ENCODE measurements at regions not wholly inside any gene's neighbourhood (a gene's known extent, or its start where the extent isn't known, plus 50 kb on each side); places are given as distances from the start of the nearest gene placed in this dataset.

DNA sequence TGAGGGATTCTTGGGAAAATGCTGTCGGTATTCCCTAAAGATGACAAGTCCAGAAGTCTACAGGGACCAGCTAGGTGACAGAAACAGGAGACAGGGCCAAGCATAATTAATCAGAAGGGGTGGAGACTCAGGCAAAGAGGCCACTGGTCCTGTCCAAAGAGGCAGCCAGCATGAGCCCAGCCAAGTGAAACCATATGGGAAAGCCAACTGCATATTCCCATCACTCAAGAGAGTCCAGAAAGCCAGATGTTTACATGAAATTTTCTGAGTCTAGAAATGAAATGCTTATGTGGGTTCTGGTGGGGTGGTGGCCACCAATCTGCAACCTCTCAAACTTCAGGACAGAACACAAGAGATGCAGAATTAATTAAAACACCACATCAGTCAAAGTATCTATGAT, 74.3 kb downstream of the ANKRD60 start:
- TF ChIP-seq, protein P1, sequence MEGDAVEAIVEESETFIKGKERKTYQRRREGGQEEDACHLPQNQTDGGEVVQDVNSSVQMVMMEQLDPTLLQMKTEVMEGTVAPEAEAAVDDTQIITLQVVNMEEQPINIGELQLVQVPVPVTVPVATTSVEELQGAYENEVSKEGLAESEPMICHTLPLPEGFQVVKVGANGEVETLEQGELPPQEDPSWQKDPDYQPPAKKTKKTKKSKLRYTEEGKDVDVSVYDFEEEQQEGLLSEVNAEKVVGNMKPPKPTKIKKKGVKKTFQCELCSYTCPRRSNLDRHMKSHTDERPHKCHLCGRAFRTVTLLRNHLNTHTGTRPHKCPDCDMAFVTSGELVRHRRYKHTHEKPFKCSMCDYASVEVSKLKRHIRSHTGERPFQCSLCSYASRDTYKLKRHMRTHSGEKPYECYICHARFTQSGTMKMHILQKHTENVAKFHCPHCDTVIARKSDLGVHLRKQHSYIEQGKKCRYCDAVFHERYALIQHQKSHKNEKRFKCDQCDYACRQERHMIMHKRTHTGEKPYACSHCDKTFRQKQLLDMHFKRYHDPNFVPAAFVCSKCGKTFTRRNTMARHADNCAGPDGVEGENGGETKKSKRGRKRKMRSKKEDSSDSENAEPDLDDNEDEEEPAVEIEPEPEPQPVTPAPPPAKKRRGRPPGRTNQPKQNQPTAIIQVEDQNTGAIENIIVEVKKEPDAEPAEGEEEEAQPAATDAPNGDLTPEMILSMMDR (IDR thresholded peaks at IDR 0.05) = no peak
- Histone ChIP-seq H3K4me1 (no peaks in the 10 kb centered on the region), H3K27me3 (ENCODE audit: insufficient read depth in 3 of 3, low read length in 2 of 3) (peaks cover 0 to 39% (median 7%) of the 10 kb centered on the region in 3 donors), H3K27ac (no peak overlapping the region), H3K36me3 (ENCODE audit: insufficient read depth in 1 of 2, low read depth in 1 of 2) (no peaks in the 10 kb centered on the region), H3K4me3 (no peak overlapping the region), H3K9me3 (no peaks in the 10 kb centered on the region)
- intact Hi-C loops (cut with DNase I) = no loop called here
- ATAC-seq = no peak
- 82 to 92% (median 90%) methylated on average over 1 of the region's 1 CpG for WGBS, 3 donors
- DNase-seq = no peak

DNA sequence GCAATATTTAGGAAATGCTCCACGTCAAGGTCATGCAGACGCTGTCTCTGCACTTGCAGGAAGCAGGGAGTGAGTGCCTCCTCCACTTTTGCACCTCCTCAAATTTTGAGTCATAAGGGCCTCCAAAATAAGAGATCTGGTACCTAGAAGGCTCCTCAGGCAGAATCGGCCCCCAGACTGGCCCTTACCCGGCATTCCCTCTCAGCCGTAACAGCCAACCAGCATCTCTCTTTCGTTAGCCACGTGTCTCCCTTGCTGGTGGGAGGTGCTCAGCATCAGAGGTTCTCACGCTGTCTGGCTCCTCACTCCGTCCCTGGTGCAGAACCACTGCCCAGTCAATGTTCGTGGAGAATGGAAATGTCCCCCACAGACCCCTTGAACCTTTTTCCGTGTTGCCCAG, 75.3 kb downstream of the ANKRD60 start:
- Histone ChIP-seq H3K36me3 (ENCODE audit: insufficient read depth in 1 of 2, low read depth in 1 of 2) (no peaks in the 10 kb centered on the region), H3K9me3 (no peaks in the 10 kb centered on the region), H3K27me3 (ENCODE audit: insufficient read depth in 3 of 3, low read length in 2 of 3) (peaks cover 0 to 39% (median 7%) of the 10 kb centered on the region in 3 donors), H3K27ac (no peak overlapping the region), H3K4me3 (no peak overlapping the region), H3K4me1 (no peaks in the 10 kb centered on the region)
- WGBS, 3 donors = 69 to 73% (median 70%) methylated on average over 11 of the region's 11 CpGs
- intact Hi-C loops (cut with DNase I) = no loop called here
- TF ChIP-seq, protein P1 (IDR thresholded peaks at IDR 0.05) = no peak
- ATAC-seq (no peak), DNase-seq (no peak)

DNA sequence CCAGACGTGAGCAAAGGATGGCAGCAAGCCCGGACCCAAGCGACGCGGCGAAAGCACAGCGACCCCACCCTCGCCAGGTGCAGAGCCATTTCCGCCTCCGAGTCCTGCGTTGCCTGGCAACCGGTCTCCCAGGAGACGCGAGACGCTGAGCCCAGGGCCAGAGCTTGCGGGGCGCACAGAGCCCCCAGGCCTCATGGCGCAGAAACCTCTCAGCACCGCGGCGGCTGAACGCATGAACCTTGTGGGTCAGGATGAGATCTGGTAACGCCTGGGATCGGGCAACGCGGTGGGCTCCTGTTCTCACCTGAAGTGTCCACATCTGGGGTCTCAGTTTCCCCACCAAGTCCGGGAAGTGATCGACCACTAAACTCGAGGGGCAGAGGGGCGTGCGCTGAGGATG, 77.7 kb downstream of the ANKRD60 start:
- DNase-seq = no peak
- H3K9me3 ChIP-seq = no peaks in the 10 kb centered on the region
- no peaks in the 10 kb centered on the region for H3K36me3 ChIP-seq (ENCODE audit: insufficient read depth in 1 of 2, low read depth in 1 of 2)
- H3K27ac ChIP-seq = no peak overlapping the region
- TF ChIP-seq, protein P1 (IDR thresholded peaks at IDR 0.05) = no peak
- intact Hi-C loops (cut with DNase I) = no loop called here
- WGBS, 3 donors = 46 to 47% (median 46%) methylated on average over 31 of the region's 31 CpGs
- H3K27me3 ChIP-seq (ENCODE audit: insufficient read depth in 3 of 3, low read length in 2 of 3) = peaks cover 0 to 39% (median 10%) of the 10 kb centered on the region in 3 donors
- H3K4me3 ChIP-seq = no peak overlapping the region
- ATAC-seq = no peak
- H3K4me1 ChIP-seq = no peaks in the 10 kb centered on the region

DNA sequence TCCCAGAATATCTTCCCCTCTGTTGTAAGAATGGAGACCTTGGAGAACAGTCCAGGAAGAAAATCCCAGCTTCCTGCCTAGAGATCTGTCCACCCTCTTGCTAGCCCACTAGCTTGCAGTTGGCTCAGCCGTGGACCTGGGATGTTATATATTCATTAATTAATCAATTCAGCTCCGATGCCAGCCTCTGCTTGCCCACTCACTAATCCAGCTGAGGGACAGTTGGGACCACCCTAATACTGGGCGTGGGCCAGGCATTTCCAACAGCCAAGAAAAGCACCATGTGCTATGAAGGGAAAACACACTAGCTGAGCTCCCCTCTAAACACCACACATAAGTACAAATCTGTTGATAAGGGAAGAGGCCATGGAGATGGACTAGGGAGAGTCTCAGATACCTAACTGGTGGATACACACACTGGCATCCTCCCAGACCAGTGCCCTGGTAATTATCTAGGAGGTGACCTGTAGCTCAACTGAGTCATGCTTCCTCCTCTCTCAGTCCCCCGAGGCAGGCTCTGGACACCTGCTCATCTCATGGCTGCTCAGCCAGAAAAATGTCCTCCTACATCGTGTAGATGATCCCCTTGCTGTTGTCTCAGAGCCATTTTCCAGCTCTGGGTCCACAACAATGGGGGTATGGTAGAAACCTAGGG, 78.9 kb downstream of the ANKRD60 start:
- ATAC-seq (no peak), DNase-seq (no peak)
- TF ChIP-seq, protein P1 (IDR thresholded peaks at IDR 0.05) = no peak
- no peaks in the 10 kb centered on the region for H3K4me1 ChIP-seq
- no peaks in the 10 kb centered on the region for H3K9me3 ChIP-seq
- no peak overlapping the region for H3K4me3 ChIP-seq
- H3K27me3 ChIP-seq (ENCODE audit: insufficient read depth in 3 of 3, low read length in 2 of 3) = peaks cover 0 to 35% (median 10%) of the 10 kb centered on the region in 3 donors
- intact Hi-C loops (cut with DNase I) = no loop called here
- no peak overlapping the region for H3K27ac ChIP-seq
- 26 to 33% (median 32%) methylated on average over 5 of the region's 5 CpGs for WGBS, 3 donors
- H3K36me3 ChIP-seq (ENCODE audit: insufficient read depth in 1 of 2, low read depth in 1 of 2) = no peaks in the 10 kb centered on the region

DNA sequence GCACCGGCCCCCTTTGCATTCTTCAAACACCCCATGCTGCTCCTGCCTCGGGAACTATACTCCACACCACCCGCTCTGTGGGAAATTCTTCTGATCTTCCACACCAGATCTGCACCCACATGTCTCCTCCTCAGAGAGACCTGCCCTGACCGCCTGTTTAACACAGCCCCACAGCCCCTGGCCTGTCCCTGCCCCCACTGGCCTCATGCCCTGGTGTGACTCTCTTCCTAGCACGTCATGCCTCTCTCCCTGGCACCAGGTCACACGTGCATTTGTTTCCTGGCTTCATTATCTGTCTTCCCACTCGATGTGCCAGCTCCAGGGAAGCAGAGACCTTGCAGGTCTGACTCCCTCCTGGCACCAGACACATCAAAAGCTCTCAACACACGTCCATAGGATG, 79.6 kb downstream of the ANKRD60 start:
- ATAC-seq = no peak
- Histone ChIP-seq H3K36me3 (ENCODE audit: insufficient read depth in 1 of 2, low read depth in 1 of 2) (no peaks in the 10 kb centered on the region), H3K27ac (no peak overlapping the region), H3K4me3 (no peak overlapping the region), H3K27me3 (ENCODE audit: insufficient read depth in 3 of 3, low read length in 2 of 3) (peaks cover 0 to 34% (median 10%) of the 10 kb centered on the region in 3 donors), H3K9me3 (no peaks in the 10 kb centered on the region), H3K4me1 (no peaks in the 10 kb centered on the region)
- WGBS, 3 donors = 39 to 44% (median 41%) methylated on average over 8 of the region's 8 CpGs
- TF ChIP-seq, protein P1 (IDR thresholded peaks at IDR 0.05) = no peak
- intact Hi-C loops (cut with DNase I) = no loop called here
- DNase-seq = no peak

All from psoas muscle (tissue), 7 donors.